ENCODE measurements at regions not wholly inside any gene's neighbourhood (a gene's known extent, or its start where the extent isn't known, plus 50 kb on each side); places are given as distances from the start of the nearest gene placed in this dataset.

DNA sequence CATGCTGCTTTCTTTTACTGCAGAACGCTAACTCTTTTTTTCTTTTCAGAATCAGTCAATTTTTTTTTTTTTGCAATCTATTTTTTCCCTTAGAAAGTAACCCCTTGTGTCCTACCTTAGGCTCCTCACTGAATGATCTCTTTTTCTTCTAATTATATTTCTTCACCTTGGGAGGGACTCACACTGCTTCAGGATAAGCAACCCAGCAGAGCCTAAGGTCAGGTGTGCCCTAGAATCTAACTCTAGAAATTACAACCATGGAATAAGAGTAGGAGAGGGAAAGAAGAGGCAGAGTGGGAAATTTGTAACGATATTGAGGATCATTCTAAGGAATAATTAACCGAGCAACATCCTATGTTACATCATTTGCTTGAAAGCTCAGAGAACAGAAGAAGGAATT is 564.0 kb upstream of the MEF2C start:
- no peaks in the 10 kb centered on the region for H3K4me1 ChIP-seq
- intact Hi-C loops (cut with DNase I): no loop called here
- H3K27me3 ChIP-seq: no peaks in the 10 kb centered on the region
- no peak for ATAC-seq
- no peaks in the 10 kb centered on the region for H3K36me3 ChIP-seq
- 65% methylated on average over 3 of the region's 3 CpGs for WGBS (ENCODE audit: insufficient coverage, low coverage, low lambda C conversion rate, missing lambda C conversion rate)
- H3K9me3 ChIP-seq: no peaks in the 10 kb centered on the region
- H3K27ac ChIP-seq: no peak overlapping the region
- TF ChIP-seq, protein P1, sequence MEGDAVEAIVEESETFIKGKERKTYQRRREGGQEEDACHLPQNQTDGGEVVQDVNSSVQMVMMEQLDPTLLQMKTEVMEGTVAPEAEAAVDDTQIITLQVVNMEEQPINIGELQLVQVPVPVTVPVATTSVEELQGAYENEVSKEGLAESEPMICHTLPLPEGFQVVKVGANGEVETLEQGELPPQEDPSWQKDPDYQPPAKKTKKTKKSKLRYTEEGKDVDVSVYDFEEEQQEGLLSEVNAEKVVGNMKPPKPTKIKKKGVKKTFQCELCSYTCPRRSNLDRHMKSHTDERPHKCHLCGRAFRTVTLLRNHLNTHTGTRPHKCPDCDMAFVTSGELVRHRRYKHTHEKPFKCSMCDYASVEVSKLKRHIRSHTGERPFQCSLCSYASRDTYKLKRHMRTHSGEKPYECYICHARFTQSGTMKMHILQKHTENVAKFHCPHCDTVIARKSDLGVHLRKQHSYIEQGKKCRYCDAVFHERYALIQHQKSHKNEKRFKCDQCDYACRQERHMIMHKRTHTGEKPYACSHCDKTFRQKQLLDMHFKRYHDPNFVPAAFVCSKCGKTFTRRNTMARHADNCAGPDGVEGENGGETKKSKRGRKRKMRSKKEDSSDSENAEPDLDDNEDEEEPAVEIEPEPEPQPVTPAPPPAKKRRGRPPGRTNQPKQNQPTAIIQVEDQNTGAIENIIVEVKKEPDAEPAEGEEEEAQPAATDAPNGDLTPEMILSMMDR (IDR thresholded peaks at IDR 0.05): no peak
- no peak for TF ChIP-seq POLR2A (IDR thresholded peaks at IDR 0.05)
- H3K4me3 ChIP-seq: no peak overlapping the region
- no peak for DNase-seq

DNA sequence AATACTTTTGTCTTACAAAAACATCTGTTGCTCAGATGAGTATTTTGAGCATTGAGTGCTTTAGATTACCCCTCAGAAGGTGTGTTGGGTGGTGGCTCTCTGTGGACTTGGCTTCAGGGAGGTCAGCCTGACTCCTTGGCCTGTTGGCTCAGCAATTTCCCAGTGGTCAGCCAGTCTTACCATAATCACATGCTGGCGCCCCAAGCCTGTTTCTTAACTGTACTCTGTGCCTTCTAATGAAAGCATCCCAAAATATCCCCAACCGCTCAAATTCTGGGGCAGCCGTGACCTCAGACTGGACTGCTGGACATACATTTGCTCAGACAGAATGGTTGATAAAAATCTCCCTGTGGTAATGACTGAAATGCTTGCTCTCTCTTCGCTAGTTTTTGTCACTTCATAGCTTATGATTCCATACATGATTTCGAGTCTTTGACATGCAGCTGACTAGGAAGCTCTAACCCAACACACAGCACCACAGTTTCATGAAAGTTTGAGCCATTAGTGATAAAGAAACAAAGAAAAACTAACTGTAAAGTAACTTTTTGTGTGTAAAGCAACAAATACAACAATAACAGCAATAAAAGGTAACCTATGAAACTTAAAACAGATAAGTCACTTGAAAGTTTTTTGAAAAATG is 562.2 kb upstream of the MEF2C start:
- 57% methylated on average over 5 of the region's 5 CpGs for WGBS (ENCODE audit: insufficient coverage, low coverage, low lambda C conversion rate, missing lambda C conversion rate)
- no peak overlapping the region for H3K4me3 ChIP-seq
- H3K27ac ChIP-seq: no peak overlapping the region
- intact Hi-C loops (cut with DNase I): no loop called here
- no peak for TF ChIP-seq POLR2A (IDR thresholded peaks at IDR 0.05)
- TF ChIP-seq, protein P1 (IDR thresholded peaks at IDR 0.05): no peak
- no peaks in the 10 kb centered on the region for H3K9me3 ChIP-seq
- DNase-seq (peak in 2 of 3 donors; percentile 18 to 38), ATAC-seq (peak in 1 of 4 donors; percentile 44)
- H3K4me1 ChIP-seq: no peaks in the 10 kb centered on the region
- no peaks in the 10 kb centered on the region for H3K36me3 ChIP-seq
- no peaks in the 10 kb centered on the region for H3K27me3 ChIP-seq

DNA sequence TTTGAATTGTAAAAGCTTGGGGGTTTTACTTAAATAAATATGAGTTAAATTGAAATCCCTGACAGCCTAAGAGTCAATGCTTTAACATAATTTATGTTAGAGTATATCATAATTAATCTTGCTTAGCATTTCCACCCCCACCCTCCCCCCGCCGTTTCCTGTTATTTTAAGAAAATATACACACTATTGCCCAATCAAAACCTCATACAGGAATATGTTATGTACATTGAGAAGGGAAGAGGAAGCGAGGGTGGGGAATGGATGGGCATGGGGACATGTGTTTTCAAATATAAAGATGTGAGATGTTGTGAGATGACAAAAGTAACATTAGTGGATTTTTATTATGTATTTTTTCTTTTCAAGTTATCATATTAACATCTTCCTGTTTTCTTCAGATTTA is 561.1 kb upstream of the MEF2C start:
- Histone ChIP-seq H3K36me3 (no peaks in the 10 kb centered on the region), H3K27me3 (no peaks in the 10 kb centered on the region), H3K4me3 (no peak overlapping the region), H3K4me1 (no peaks in the 10 kb centered on the region), H3K9me3 (no peaks in the 10 kb centered on the region), H3K27ac (no peak overlapping the region)
- no peak for DNase-seq
- WGBS (ENCODE audit: insufficient coverage, low coverage, low lambda C conversion rate, missing lambda C conversion rate): 27% methylated on average over 3 of the region's 3 CpGs
- intact Hi-C loops (cut with DNase I): no loop called here
- TF ChIP-seq, protein P1 (IDR thresholded peaks at IDR 0.05): no peak
- no peak for TF ChIP-seq POLR2A (IDR thresholded peaks at IDR 0.05)
- no peak for ATAC-seq

DNA sequence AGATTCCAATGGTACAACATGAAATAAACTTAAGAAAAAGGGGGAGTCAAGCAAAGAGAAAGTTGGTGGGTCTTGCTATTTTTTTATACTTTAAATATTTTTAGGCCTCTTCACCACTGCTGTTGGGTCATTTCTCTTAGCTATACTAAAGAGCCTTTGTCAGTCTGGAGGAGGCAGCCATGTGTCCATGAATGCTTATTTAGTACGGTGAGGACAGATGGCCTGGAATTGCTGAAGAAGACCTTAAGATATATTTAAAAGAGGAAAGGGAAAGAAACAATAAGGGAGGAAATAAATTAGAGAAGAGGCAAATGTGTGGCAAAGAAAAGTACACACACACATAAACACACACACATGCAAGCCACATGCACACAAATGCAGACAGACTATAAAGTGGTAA is 560.5 kb upstream of the MEF2C start:
- intact Hi-C loops (cut with DNase I): no loop called here
- no peaks in the 10 kb centered on the region for H3K9me3 ChIP-seq
- no peak overlapping the region for H3K27ac ChIP-seq
- H3K4me1 ChIP-seq: no peaks in the 10 kb centered on the region
- 64% methylated on average over 1 of the region's 1 CpG for WGBS (ENCODE audit: insufficient coverage, low coverage, low lambda C conversion rate, missing lambda C conversion rate)
- no peaks in the 10 kb centered on the region for H3K27me3 ChIP-seq
- H3K4me3 ChIP-seq: no peak overlapping the region
- no peak for TF ChIP-seq POLR2A (IDR thresholded peaks at IDR 0.05)
- TF ChIP-seq, protein P1 (IDR thresholded peaks at IDR 0.05): no peak
- ATAC-seq: no peak
- DNase-seq: no peak
- no peaks in the 10 kb centered on the region for H3K36me3 ChIP-seq

DNA sequence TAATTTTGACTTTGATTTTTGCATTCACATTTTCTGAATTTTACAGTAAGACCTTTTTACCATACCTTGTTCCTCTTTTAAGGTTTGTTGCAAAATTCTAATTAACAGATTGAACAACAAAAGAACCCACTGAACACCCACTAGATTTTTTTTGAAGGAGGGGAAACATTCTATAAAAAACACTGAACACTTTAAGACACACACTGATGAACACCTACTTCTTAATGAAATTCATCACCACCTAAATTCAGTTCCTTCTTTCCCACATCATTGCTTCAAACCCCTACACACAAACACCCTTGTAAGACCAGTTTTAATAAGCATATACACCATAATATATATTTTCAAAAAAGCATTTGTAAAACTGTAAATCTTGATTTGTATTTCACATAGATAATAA is 559.0 kb upstream of the MEF2C start:
- no peaks in the 10 kb centered on the region for H3K9me3 ChIP-seq
- TF ChIP-seq, protein P1 (IDR thresholded peaks at IDR 0.05): no peak
- TF ChIP-seq POLR2A (IDR thresholded peaks at IDR 0.05): no peak
- ATAC-seq: no peak
- H3K4me3 ChIP-seq: no peak overlapping the region
- H3K27ac ChIP-seq: no peak overlapping the region
- intact Hi-C loops (cut with DNase I): no loop called here
- DNase-seq: no peak
- H3K27me3 ChIP-seq: no peaks in the 10 kb centered on the region
- no peaks in the 10 kb centered on the region for H3K36me3 ChIP-seq
- H3K4me1 ChIP-seq: no peaks in the 10 kb centered on the region
